Activated naive CD8-positive, alpha-beta T cell (primary cell): ENCODE measurements at regions not wholly inside any gene's neighbourhood (a gene's known extent, or its start where the extent isn't known, plus 50 kb on each side); places are given as distances from the start of the nearest gene placed in this dataset.

Experiments used
- H3K27ac Mint-ChIP-seq: one replicate; pipeline ENCODE4 v1.8.0; 2021; ENCODE audit warnings: mixed read lengths
- H3K27me3 Mint-ChIP-seq: one replicate; pipeline ENCODE4 v1.8.0; 2021; ENCODE audit warnings: mixed read lengths
- H3K36me3 Mint-ChIP-seq: one replicate; pipeline ENCODE4 v1.8.0; 2021; ENCODE audit warnings: mixed read lengths
- H3K4me1 Mint-ChIP-seq: one replicate; pipeline ENCODE4 v1.8.0; 2021; ENCODE audit warnings: low read depth, mixed read lengths
- H3K4me3 Mint-ChIP-seq: one replicate; pipeline ENCODE4 v1.8.0; 2021; ENCODE audit warnings: mild to moderate bottlenecking, mixed read lengths
- H3K9me3 Mint-ChIP-seq: one replicate; pipeline ENCODE4 v1.8.0; 2021; ENCODE audit warnings: low read depth, mixed read lengths

- H3K9me3 Mint-ChIP-seq, result peaks cover 15% of the 10 kb centered on the region
- no peaks in the 10 kb centered on the region for H3K27me3 Mint-ChIP-seq
- H3K36me3 Mint-ChIP-seq, result no peaks in the 10 kb centered on the region
- no peaks in the 10 kb centered on the region for H3K4me1 Mint-ChIP-seq
- H3K27ac Mint-ChIP-seq, result no peak overlapping the region
- no peak overlapping the region for H3K4me3 Mint-ChIP-seq
Measured at GRCh38 chr5:17879276-17879675, 245.0 kb downstream of the TAF11L14 start.

DNA sequence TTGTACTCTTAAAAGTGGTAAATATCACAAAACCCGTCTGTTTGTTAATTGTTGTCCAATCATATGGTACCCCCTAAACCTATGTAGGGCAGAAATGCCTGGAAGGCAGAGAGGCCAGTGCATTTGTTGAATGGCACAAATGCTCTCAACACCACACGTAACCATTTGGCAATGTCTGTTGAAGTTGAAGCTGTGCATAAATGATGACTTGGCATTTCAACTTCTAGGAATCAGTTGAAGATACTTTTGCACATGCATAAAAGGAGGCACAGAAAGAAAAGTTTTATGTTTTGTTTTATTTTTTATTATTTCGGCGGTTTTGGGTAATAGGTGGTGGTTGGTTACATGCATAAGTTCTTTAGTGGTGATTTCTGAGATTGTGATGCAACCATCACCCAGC is 246.6 kb downstream of the TAF11L14 start:
- no peak overlapping the region for H3K27ac Mint-ChIP-seq
- no peaks in the 10 kb centered on the region for H3K4me1 Mint-ChIP-seq
- peaks cover 5% of the 10 kb centered on the region for H3K9me3 Mint-ChIP-seq

DNA sequence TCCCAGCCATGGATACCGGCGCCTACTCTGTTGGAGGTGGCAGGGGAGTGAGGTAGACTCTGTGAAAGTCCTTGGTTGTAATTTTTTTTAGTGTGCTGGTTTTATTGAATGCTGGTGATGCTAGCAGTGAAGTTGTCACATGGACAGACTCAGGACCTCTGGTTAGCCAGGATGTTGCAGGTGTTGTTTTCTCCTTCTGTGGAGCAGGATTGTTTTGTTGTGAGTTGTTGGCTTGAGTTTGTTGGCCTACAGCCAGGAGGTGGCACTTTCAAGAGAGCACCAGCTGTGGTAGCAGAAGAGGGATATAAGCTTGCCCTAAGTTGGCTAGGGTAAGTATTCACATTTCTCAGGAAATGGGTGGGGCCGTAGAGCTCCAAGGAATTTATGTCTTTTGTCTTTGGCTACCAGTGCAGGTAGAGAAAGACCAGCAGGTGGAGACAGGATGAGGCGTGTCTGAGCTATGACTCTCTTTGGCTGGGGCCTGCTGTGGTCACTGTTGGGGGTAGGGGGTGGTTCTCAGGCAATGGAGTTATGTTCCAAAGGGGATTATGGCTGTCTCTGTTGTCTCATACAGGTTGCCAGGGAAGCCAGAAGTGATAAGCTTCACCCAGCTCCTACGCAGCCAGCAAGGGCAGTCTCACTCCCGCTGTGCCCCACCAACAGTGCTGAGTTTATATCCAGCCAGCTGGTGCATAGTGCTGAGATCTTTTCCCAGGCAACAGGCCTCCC is 248.7 kb downstream of the TAF11L14 start:
- Mint-ChIP-seq H3K9me3 (peaks cover 6% of the 10 kb centered on the region), H3K27ac (no peak overlapping the region), H3K4me1 (no peaks in the 10 kb centered on the region), H3K36me3 (peaks cover 4% of the 10 kb centered on the region), H3K4me3 (no peak overlapping the region), H3K27me3 (no peaks in the 10 kb centered on the region)

More for the DNA sequence above, 246.6 kb downstream of the TAF11L14 start:
- peaks cover 4% of the 10 kb centered on the region for H3K36me3 Mint-ChIP-seq
- H3K4me3 Mint-ChIP-seq, result no peak overlapping the region
- H3K27me3 Mint-ChIP-seq, result no peaks in the 10 kb centered on the region

DNA sequence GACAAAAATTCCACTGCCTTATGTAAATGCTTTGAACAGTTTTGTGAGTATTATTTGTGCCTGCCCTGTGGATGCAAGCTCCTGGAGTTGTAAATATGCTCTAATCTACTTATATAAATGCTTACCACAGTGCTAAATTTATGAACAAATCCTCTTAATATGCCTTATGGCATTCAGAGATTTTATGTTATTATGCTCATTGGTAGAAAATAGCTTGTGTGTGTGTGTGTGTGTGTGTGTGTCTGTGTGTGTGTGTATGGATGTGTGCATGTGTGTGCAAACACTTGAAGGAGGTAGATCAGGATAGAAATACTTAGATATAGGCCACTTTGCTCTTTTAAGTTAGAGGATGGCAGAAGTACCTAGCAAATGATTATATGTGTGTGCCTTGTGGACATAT is 253.9 kb downstream of the TAF11L14 start:
- H3K36me3 Mint-ChIP-seq, result peaks cover 4% of the 10 kb centered on the region
- H3K4me1 Mint-ChIP-seq, result no peaks in the 10 kb centered on the region
- H3K27ac Mint-ChIP-seq, result no peak overlapping the region
- H3K27me3 Mint-ChIP-seq, result no peaks in the 10 kb centered on the region
- no peak overlapping the region for H3K4me3 Mint-ChIP-seq
- peaks cover 16% of the 10 kb centered on the region for H3K9me3 Mint-ChIP-seq

GRCh38 chr5:17890501-17890900 is 256.2 kb downstream of the TAF11L14 start:
- Mint-ChIP-seq H3K4me1 (no peaks in the 10 kb centered on the region), H3K4me3 (no peak overlapping the region), H3K27ac (no peak overlapping the region), H3K27me3 (no peaks in the 10 kb centered on the region), H3K9me3 (peaks cover 16% of the 10 kb centered on the region), H3K36me3 (no peaks in the 10 kb centered on the region)

DNA sequence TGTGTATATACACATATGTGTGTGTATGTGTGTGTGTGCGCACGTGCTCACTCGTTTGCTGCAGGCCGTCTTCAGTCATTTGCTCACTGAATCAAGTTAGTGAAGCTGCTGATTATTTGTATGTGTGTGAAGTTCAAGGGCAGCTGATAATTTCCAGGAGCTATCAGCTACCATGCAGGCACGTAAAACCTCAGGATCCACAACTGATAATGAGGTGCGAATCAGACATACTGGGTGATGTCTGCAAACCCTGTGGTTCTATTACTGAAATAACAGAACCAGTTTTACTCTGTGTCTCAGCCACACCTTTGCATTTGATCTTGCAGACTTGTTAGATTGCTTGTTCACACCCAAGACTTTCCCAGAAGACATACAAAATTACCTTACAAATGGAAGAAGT is 257.6 kb downstream of the TAF11L14 start:
- Mint-ChIP-seq H3K36me3 (no peaks in the 10 kb centered on the region), H3K27me3 (no peaks in the 10 kb centered on the region), H3K27ac (no peak overlapping the region), H3K9me3 (peaks cover 21% of the 10 kb centered on the region), H3K4me3 (no peak overlapping the region), H3K4me1 (no peaks in the 10 kb centered on the region)

DNA sequence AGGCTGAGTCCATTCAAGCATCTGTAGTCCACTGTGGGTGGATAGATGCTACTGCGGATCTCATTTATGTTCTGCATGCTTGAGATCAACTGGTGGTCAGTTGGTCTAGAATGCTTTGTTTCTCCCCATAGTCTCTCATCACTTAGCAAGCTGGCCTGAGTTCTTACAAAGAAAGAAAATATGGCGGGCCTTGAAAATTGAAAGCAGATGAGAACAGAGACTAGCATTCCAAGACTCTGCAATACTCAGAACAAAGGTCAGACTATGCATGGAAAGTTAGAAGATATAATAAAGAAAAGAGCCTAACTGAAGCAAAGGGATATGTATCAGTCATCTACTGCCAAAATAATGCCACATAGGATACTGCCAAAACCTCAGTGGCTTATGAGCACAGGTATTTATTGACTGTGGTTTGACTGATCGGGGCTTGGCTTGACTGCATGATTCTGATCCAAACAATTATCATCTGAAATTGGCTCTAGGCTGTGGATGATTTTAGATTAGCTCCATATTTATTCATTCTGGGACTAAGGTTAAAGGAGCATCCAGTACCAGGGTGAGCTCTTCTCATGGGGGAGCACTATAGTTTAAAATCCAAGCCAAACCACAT is 258.9 kb downstream of the TAF11L14 start:
- peaks cover 19% of the 10 kb centered on the region for H3K9me3 Mint-ChIP-seq
- H3K4me1 Mint-ChIP-seq, result no peaks in the 10 kb centered on the region
- H3K27me3 Mint-ChIP-seq, result no peaks in the 10 kb centered on the region
- H3K27ac Mint-ChIP-seq, result no peak overlapping the region
- no peaks in the 10 kb centered on the region for H3K36me3 Mint-ChIP-seq
- no peak overlapping the region for H3K4me3 Mint-ChIP-seq

GRCh38 chr5:17895288-17896033 is 261.2 kb downstream of the TAF11L14 start:
- no peaks in the 10 kb centered on the region for H3K27me3 Mint-ChIP-seq
- H3K9me3 Mint-ChIP-seq, result peaks cover 15% of the 10 kb centered on the region
- no peaks in the 10 kb centered on the region for H3K36me3 Mint-ChIP-seq
- no peaks in the 10 kb centered on the region for H3K4me1 Mint-ChIP-seq
- no peak overlapping the region for H3K27ac Mint-ChIP-seq
- H3K4me3 Mint-ChIP-seq, result no peak overlapping the region

GRCh38 chr5:17896605-17897004 is 262.3 kb downstream of the TAF11L14 start:
- H3K27ac Mint-ChIP-seq, result no peak overlapping the region
- no peaks in the 10 kb centered on the region for H3K27me3 Mint-ChIP-seq
- peaks cover 16% of the 10 kb centered on the region for H3K9me3 Mint-ChIP-seq
- no peaks in the 10 kb centered on the region for H3K36me3 Mint-ChIP-seq
- H3K4me1 Mint-ChIP-seq, result no peaks in the 10 kb centered on the region
- no peak overlapping the region for H3K4me3 Mint-ChIP-seq

DNA sequence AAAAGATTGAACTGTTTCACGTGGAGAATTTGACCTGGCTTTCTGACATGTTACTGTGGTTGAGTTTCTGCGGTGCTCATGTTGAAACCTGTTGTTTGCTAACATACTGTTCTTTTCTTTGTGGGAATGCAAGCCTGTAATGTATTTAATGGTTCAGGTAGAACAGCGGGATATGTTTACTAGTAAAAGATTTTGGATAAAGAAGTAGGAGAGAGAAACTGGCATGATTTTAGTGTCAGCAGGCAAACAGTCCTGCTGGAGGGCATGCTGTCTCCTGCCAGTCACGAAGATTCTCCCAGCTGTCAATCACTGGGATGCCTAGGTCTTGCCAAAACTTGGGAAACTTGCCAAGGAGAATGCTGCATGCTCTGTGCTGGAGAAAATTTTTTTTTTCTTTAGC is 263.5 kb downstream of the TAF11L14 start:
- H3K36me3 Mint-ChIP-seq, result no peaks in the 10 kb centered on the region
- H3K4me1 Mint-ChIP-seq, result no peaks in the 10 kb centered on the region
- no peak overlapping the region for H3K27ac Mint-ChIP-seq

DNA sequence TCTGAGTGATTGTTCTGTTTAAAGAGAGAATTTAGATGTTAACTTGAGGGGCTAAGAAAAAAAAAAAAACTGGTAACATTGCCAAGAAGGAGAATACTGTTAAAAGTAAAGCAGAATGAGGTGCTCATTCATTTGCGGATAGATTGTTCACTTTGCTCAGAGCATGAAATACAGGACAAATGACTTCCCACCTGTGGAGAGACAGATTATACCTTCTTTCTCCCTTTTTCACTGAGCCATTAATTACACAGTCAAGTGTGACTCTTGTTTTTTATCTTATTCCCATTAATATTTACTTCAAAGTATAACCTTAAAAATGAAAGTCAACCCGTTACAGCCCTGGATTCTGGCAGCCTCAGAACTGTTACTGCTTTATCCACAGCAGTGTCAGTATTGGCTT is 264.5 kb downstream of the TAF11L14 start:
- Mint-ChIP-seq H3K27ac (no peak overlapping the region), H3K4me3 (no peak overlapping the region), H3K9me3 (peaks cover 15% of the 10 kb centered on the region), H3K36me3 (no peaks in the 10 kb centered on the region), H3K4me1 (no peaks in the 10 kb centered on the region), H3K27me3 (no peaks in the 10 kb centered on the region)

More for the DNA sequence above, 263.5 kb downstream of the TAF11L14 start:
- Mint-ChIP-seq H3K9me3 (peaks cover 10% of the 10 kb centered on the region), H3K4me3 (no peak overlapping the region), H3K27me3 (no peaks in the 10 kb centered on the region)

- Mint-ChIP-seq H3K4me1 (no peaks in the 10 kb centered on the region), H3K4me3 (no peak overlapping the region), H3K9me3 (peaks cover 10% of the 10 kb centered on the region), H3K27ac (no peak overlapping the region), H3K27me3 (no peaks in the 10 kb centered on the region), H3K36me3 (no peaks in the 10 kb centered on the region)
Measured at GRCh38 chr5:17907094-17907493, 272.8 kb downstream of the TAF11L14 start.

- H3K4me1 Mint-ChIP-seq, result no peaks in the 10 kb centered on the region
- H3K27me3 Mint-ChIP-seq, result no peaks in the 10 kb centered on the region
- H3K9me3 Mint-ChIP-seq, result peaks cover 5% of the 10 kb centered on the region
- no peak overlapping the region for H3K27ac Mint-ChIP-seq
- no peaks in the 10 kb centered on the region for H3K36me3 Mint-ChIP-seq
- no peak overlapping the region for H3K4me3 Mint-ChIP-seq
Measured at GRCh38 chr5:17910318-17910717, 276.1 kb downstream of the TAF11L14 start.

GRCh38 chr5:17912794-17913193 is 278.5 kb downstream of the TAF11L14 start:
- H3K4me1 Mint-ChIP-seq, result no peaks in the 10 kb centered on the region
- peaks cover 5% of the 10 kb centered on the region for H3K9me3 Mint-ChIP-seq
- H3K27me3 Mint-ChIP-seq, result no peaks in the 10 kb centered on the region
- no peak overlapping the region for H3K4me3 Mint-ChIP-seq
- no peak overlapping the region for H3K27ac Mint-ChIP-seq
- no peaks in the 10 kb centered on the region for H3K36me3 Mint-ChIP-seq

- Mint-ChIP-seq H3K36me3 (no peaks in the 10 kb centered on the region), H3K4me1 (no peaks in the 10 kb centered on the region), H3K27ac (no peak overlapping the region), H3K4me3 (no peak overlapping the region), H3K27me3 (no peaks in the 10 kb centered on the region), H3K9me3 (peaks cover 7% of the 10 kb centered on the region)
Measured at GRCh38 chr5:17916446-17916845, 282.2 kb downstream of the TAF11L14 start.
